ENCODE measurements at regions not wholly inside any gene's neighbourhood (a gene's known extent, or its start where the extent isn't known, plus 50 kb on each side); places are given as distances from the start of the nearest gene placed in this dataset.

DNA sequence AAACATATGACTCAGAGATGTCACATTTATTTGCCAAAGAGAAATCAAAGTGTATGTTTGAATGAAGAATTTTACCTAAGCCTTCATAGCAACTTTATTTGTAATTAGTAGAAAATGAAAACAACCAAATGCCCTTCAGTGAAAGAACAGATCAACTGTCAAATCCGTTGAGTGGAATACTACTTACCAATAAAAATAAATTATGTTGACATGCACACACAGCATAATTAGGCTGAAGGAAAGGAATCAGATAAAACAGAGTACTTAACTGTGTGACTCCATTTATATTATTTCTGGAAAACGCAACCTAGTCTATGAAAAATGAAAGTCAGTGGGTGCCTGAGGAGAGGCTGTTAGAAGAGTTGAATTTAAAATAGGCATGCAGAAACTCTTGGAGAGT, 1034.6 kb upstream of the PCDH9 start:
- TF ChIP-seq POLR2A (IDR thresholded peaks at IDR 0.05), result no peak
- TF ChIP-seq, protein P1, sequence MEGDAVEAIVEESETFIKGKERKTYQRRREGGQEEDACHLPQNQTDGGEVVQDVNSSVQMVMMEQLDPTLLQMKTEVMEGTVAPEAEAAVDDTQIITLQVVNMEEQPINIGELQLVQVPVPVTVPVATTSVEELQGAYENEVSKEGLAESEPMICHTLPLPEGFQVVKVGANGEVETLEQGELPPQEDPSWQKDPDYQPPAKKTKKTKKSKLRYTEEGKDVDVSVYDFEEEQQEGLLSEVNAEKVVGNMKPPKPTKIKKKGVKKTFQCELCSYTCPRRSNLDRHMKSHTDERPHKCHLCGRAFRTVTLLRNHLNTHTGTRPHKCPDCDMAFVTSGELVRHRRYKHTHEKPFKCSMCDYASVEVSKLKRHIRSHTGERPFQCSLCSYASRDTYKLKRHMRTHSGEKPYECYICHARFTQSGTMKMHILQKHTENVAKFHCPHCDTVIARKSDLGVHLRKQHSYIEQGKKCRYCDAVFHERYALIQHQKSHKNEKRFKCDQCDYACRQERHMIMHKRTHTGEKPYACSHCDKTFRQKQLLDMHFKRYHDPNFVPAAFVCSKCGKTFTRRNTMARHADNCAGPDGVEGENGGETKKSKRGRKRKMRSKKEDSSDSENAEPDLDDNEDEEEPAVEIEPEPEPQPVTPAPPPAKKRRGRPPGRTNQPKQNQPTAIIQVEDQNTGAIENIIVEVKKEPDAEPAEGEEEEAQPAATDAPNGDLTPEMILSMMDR (IDR thresholded peaks at IDR 0.05), result no peak
- no peak for TF ChIP-seq EP300 (IDR thresholded peaks at IDR 0.05)
